ENCODE measurements at regions not wholly inside any gene's neighbourhood (a gene's known extent, or its start where the extent isn't known, plus 50 kb on each side); places are given as distances from the start of the nearest gene placed in this dataset.
A peak's percentile ranks its signal among the peaks of the same experiment; 100 is the strongest.
"Not testable (repeated sequence)": the region's sequence is repeated elsewhere in the genome, so short reads cannot be mapped to it uniquely, and the experiment has no call there.

- POLR2A ChIA-PET: interaction anchor here (0.6 to 3.8 kb wide), 19 partner anchors 13 to 292 kb away, joined by 3 to 43 read pairs (median 4); partner anchors contain the start of gene ZNF217
- H3K27ac Mint-ChIP-seq: peak overlapping the region; percentile 96 to 99 (median 98)
- H3K4me3 Mint-ChIP-seq: peak overlapping the region in 9 of 10 donors; percentile 52 to 93 (median 90)
- ATAC-seq (no peak), DNase-seq (no peak)
- no peaks in the 10 kb centered on the region for H3K36me3 Mint-ChIP-seq
- peaks cover 32 to 67% (median 61%) of the 10 kb centered on the region in 4 donors for H3K4me1 Mint-ChIP-seq
- H3K27me3 Mint-ChIP-seq: peaks cover 0 to 2% (median 0%) of the 10 kb centered on the region in 5 donors
- no peaks in the 10 kb centered on the region for H3K9me3 Mint-ChIP-seq
These were observed 198.9 kb downstream of the BCAS1 start for GRCh38 chr20:53871541-53871940.

GRCh38 chr20:53870426-53871315 lies 199.7 kb downstream of the BCAS1 start:
- H3K36me3 Mint-ChIP-seq: no peaks in the 10 kb centered on the region
- DNase-seq: no peak
- H3K4me3 Mint-ChIP-seq: peak overlapping the region in 1 of 10 donors; percentile 15
- H3K9me3 Mint-ChIP-seq: no peaks in the 10 kb centered on the region
- no peak for ATAC-seq
- H3K27me3 Mint-ChIP-seq: peaks cover 0 to 2% (median 0%) of the 10 kb centered on the region in 5 donors
- peaks cover 36 to 73% (median 68%) of the 10 kb centered on the region in 4 donors for H3K4me1 Mint-ChIP-seq
- peak overlapping the region; percentile 80 to 99 (median 96) for H3K27ac Mint-ChIP-seq
- POLR2A ChIA-PET: interaction anchor here (0.6 to 3.8 kb wide), 5 partner anchors 29 to 163 kb away, joined by 3 to 23 read pairs (median 3); no protein-coding TSS in a partner anchor

- peak overlapping the region in 9 of 10 donors; percentile 19 to 74 (median 56) for H3K4me3 Mint-ChIP-seq
- H3K4me1 Mint-ChIP-seq: peaks cover 38 to 82% (median 75%) of the 10 kb centered on the region in 4 donors
- H3K9me3 Mint-ChIP-seq: no peaks in the 10 kb centered on the region
- DNase-seq: peak; percentile 15 to 87 (median 72)
- peak overlapping the region; percentile 78 to 99 (median 93) for H3K27ac Mint-ChIP-seq
- POLR2A ChIA-PET: interaction anchor here (0.7 to 3.8 kb wide), 5 partner anchors 11 to 162 kb away, joined by 3 to 23 read pairs (median 3); no protein-coding TSS in a partner anchor
- ATAC-seq: peak; percentile 63 to 65
- peaks cover 0 to 2% (median 0%) of the 10 kb centered on the region in 5 donors for H3K27me3 Mint-ChIP-seq
- H3K36me3 Mint-ChIP-seq: no peaks in the 10 kb centered on the region
These were observed 200.7 kb downstream of the BCAS1 start for GRCh38 chr20:53869466-53870258.

- Mint-ChIP-seq H3K9me3 (no peaks in the 10 kb centered on the region), H3K4me1 (peaks cover 32 to 74% (median 71%) of the 10 kb centered on the region in 4 donors), H3K27me3 (peaks cover 0 to 2% (median 0%) of the 10 kb centered on the region in 5 donors), H3K36me3 (no peaks in the 10 kb centered on the region), H3K4me3 (peak overlapping the region; percentile 12 to 77 (median 70)), H3K27ac (peak overlapping the region; percentile 88 to 99 (median 93))
- DNase-seq (no peak), ATAC-seq (no peak)
- POLR2A ChIA-PET: interaction anchor here (0.6 to 1.2 kb wide), 2 partner anchors 216 to 273 kb away, joined by 4 to 5 read pairs; no protein-coding TSS in a partner anchor
These were observed 202.5 kb downstream of the BCAS1 start for GRCh38 chr20:53867741-53868351.

- peaks cover 26 to 69% (median 66%) of the 10 kb centered on the region in 4 donors for H3K4me1 Mint-ChIP-seq
- H3K9me3 Mint-ChIP-seq: no peaks in the 10 kb centered on the region
- POLR2A ChIA-PET: interaction anchor here (0.6 to 2.7 kb wide), 7 partner anchors 18 to 1750 kb away, joined by 3 to 13 read pairs (median 5); no protein-coding TSS in a partner anchor
- H3K27me3 Mint-ChIP-seq: no peaks in the 10 kb centered on the region
- ATAC-seq (peak; percentile 35 to 40), DNase-seq (peak in 2 of 10 donors; percentile 44 to 46)
- H3K4me3 Mint-ChIP-seq: peak overlapping the region; percentile 31 to 77 (median 70)
- peak overlapping the region; percentile 88 to 99 (median 93) for H3K27ac Mint-ChIP-seq
- no peaks in the 10 kb centered on the region for H3K36me3 Mint-ChIP-seq
These were observed 203.3 kb downstream of the BCAS1 start for GRCh38 chr20:53866794-53867740.

GRCh38 chr20:53865901-53866793 lies 204.2 kb downstream of the BCAS1 start:
- Mint-ChIP-seq H3K27ac (peak overlapping the region; percentile 88 to 99 (median 93)), H3K4me1 (peaks cover 22 to 61% (median 58%) of the 10 kb centered on the region in 4 donors), H3K27me3 (no peaks in the 10 kb centered on the region), H3K36me3 (no peaks in the 10 kb centered on the region), H3K4me3 (peak overlapping the region; percentile 55 to 84 (median 72)), H3K9me3 (no peaks in the 10 kb centered on the region)
- peak in 1 of 10 donors; percentile 33 for DNase-seq
- no peak for ATAC-seq
- POLR2A ChIA-PET: interaction anchor here (0.7 to 2.7 kb wide), 18 partner anchors 10 to 1749 kb away, joined by 3 to 13 read pairs (median 5); partner anchors contain the start of gene ZNF217

- H3K27ac Mint-ChIP-seq: peak overlapping the region; percentile 88 to 99 (median 93)
- not testable (repeated sequence) for DNase-seq, H3K9me3 Mint-ChIP-seq, ATAC-seq, H3K27me3 Mint-ChIP-seq, H3K36me3 Mint-ChIP-seq
- H3K4me3 Mint-ChIP-seq: peak overlapping the region in 8 of 10 donors; percentile 37 to 75 (median 70)
- POLR2A ChIA-PET: interaction anchor here (0.5 to 2.7 kb wide), 20 partner anchors 8 to 315 kb away, joined by 3 to 13 read pairs (median 4); partner anchors contain the start of gene ZNF217
- H3K4me1 Mint-ChIP-seq: peaks cover 22 to 56% (median 51%) of the 10 kb centered on the region in 4 donors
These were observed 205.4 kb downstream of the BCAS1 start for GRCh38 chr20:53864765-53865683.

GRCh38 chr20:53863923-53864641 lies 206.3 kb downstream of the BCAS1 start:
- peaks cover 22 to 48% (median 42%) of the 10 kb centered on the region in 4 donors for H3K4me1 Mint-ChIP-seq
- H3K36me3 Mint-ChIP-seq, H3K27me3 Mint-ChIP-seq, H3K9me3 Mint-ChIP-seq, DNase-seq, ATAC-seq: not testable (repeated sequence)
- POLR2A ChIA-PET: interaction anchor here (0.5 to 1.7 kb wide), 5 partner anchors 12 to 51 kb away, joined by 3 to 7 read pairs (median 4); no protein-coding TSS in a partner anchor
- H3K27ac Mint-ChIP-seq: peak overlapping the region in 8 of 10 donors; percentile 5 to 99 (median 88)
- peak overlapping the region in 1 of 10 donors; percentile 18 for H3K4me3 Mint-ChIP-seq

GRCh38 chr20:53863535-53863922 lies 206.9 kb downstream of the BCAS1 start:
- H3K27me3 Mint-ChIP-seq, ATAC-seq, H3K9me3 Mint-ChIP-seq, H3K36me3 Mint-ChIP-seq, H3K4me3 Mint-ChIP-seq, DNase-seq: not testable (repeated sequence)
- Mint-ChIP-seq H3K27ac (peak overlapping the region in 2 of 10 donors; percentile 48 to 99), H3K4me1 (peaks cover 22 to 49% (median 42%) of the 10 kb centered on the region in 4 donors)
- POLR2A ChIA-PET: interaction anchor here (0.7 to 1.1 kb wide), 3 partner anchors 18 to 24 kb away, joined by 3 to 7 read pairs (median 4); no protein-coding TSS in a partner anchor
